Left lung (tissue), 4 donors: ENCODE measurements at regions not wholly inside any gene's neighbourhood (a gene's known extent, or its start where the extent isn't known, plus 50 kb on each side); places are given as distances from the start of the nearest gene placed in this dataset.

ENCODE experiments used
- ATAC-seq: fragments of 200-7000 bp; cut with Tn5 transposase; one replicate; pipeline ENCODE4 v1.9.1; 2020; ENCODE audit warnings: moderate library complexity
- DNase-seq, 4 donors: peaks; one replicate each; pipeline ENCODE4 v3.0.0-alpha.2; 2013 to 2020
- H3K27ac ChIP-seq, 2 donors: fragments of 200-600 bp; sonication (generic) in 1 of 2; one replicate each; pipeline versions ENCODE4 v1.5.0 to v1.8.0; 2020 to 2021
- H3K27me3 ChIP-seq, 2 donors: fragments of 200-600 bp; sonication (generic) in 1 of 2; one replicate each; pipeline versions ENCODE4 v1.5.0 to v1.8.0; 2020 to 2021
- H3K36me3 ChIP-seq, 2 donors: fragments of 200-600 bp; sonication (generic) in 1 of 2; one replicate each; pipeline versions ENCODE4 v1.5.0 to v1.8.0; 2020 to 2021
- H3K4me1 ChIP-seq, 2 donors: fragments of 200-600 bp; one replicate each; pipeline ENCODE4 v1.8.0; 2021
- H3K4me3 ChIP-seq, 2 donors: fragments of 200-600 bp; sonication (generic) in 1 of 2; one replicate each; pipeline versions ENCODE4 v1.5.0 to v1.8.0; 2020 to 2021; ENCODE audit warnings: mild to moderate bottlenecking in 1 of 2
- H3K9me3 ChIP-seq, 2 donors: fragments of 200-600 bp; sonication (generic) in 1 of 2; one replicate each; pipeline versions ENCODE4 v1.5.0 to v1.8.0; 2020 to 2021
- intact Hi-C, 2 donors: fragments of 100-400 bp; cut with DNase I; formaldehyde crosslinking; loops; one replicate each; pipeline versions ENCODE4 v1.11.2 to v1.14.2; 2022
- TF ChIP-seq, protein P1 (sequence below), 2 donors: fragments of 200-600 bp; sonication (generic) in 1 of 2; IDR thresholded peaks; one replicate each; pipeline versions ENCODE4 v1.5.0 to v1.8.0; 2021; ENCODE audit warnings: antibody characterized with exemption in 2 of 2
- donor health status: DM: no; HTN: yes; CAD: no.
- donor health status: DM: no; HTN: no; CAD: no.

DNA sequence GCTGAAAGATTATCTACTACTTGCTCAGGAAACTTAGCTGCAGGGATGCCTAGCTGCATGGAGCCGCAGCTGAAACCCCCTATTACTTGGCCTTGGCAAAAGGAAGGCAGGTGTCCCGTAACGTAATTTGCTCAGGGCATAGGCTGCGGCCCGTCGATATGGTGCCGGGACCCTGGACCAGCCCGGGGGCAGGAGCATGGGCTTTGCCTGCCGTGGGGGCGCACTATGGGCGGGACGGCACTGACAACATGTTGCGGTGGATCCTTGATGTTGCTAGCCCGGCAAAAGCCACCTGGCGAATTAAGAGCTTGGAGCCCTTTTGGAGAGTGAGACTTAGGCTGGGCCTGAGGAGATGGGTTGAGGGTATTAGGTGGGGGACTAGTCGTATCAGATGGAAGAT, 1551.2 kb downstream of the AACS start:
- DNase-seq: no peak
- no peaks in the 10 kb centered on the region for H3K27me3 ChIP-seq
- intact Hi-C loops: no loop called here
- H3K9me3 ChIP-seq: peaks cover 0 to 56% of the 10 kb centered on the region in 2 donors
- no peak overlapping the region for H3K27ac ChIP-seq
- no peak for ATAC-seq
- no peaks in the 10 kb centered on the region for H3K4me1 ChIP-seq
- TF ChIP-seq, protein P1, sequence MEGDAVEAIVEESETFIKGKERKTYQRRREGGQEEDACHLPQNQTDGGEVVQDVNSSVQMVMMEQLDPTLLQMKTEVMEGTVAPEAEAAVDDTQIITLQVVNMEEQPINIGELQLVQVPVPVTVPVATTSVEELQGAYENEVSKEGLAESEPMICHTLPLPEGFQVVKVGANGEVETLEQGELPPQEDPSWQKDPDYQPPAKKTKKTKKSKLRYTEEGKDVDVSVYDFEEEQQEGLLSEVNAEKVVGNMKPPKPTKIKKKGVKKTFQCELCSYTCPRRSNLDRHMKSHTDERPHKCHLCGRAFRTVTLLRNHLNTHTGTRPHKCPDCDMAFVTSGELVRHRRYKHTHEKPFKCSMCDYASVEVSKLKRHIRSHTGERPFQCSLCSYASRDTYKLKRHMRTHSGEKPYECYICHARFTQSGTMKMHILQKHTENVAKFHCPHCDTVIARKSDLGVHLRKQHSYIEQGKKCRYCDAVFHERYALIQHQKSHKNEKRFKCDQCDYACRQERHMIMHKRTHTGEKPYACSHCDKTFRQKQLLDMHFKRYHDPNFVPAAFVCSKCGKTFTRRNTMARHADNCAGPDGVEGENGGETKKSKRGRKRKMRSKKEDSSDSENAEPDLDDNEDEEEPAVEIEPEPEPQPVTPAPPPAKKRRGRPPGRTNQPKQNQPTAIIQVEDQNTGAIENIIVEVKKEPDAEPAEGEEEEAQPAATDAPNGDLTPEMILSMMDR (IDR thresholded peaks at IDR 0.05): no peak
- no peaks in the 10 kb centered on the region for H3K36me3 ChIP-seq
- no peak overlapping the region for H3K4me3 ChIP-seq

DNA sequence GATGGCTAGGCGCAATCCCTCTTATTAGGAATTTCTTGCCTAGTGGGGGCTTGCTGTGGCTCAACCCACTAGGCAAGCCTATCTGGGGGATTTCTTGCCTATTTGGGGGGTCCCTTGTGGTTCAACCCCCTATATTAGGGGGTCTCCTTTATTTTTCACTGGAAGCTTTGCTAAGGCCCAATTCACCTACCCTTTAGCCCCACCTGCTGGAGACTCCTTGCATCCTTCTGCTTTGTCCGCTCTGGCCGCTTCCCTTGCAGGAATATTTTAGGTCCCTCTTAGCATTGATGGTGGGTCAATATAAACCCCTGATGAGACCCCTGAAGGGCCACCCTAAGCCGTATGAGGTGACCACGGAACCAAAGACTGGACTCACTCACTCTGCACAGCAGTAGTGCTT, 1552.1 kb downstream of the AACS start:
- TF ChIP-seq, protein P1 (IDR thresholded peaks at IDR 0.05): peak in 1 of 2 donors; percentile 16
- Histone ChIP-seq H3K27ac (no peak overlapping the region), H3K4me1 (no peaks in the 10 kb centered on the region), H3K4me3 (no peak overlapping the region), H3K9me3 (peaks cover 0 to 50% of the 10 kb centered on the region in 2 donors), H3K36me3 (no peaks in the 10 kb centered on the region), H3K27me3 (no peaks in the 10 kb centered on the region)
- no peak for DNase-seq
- intact Hi-C loops: no loop called here
- ATAC-seq: no peak

DNA sequence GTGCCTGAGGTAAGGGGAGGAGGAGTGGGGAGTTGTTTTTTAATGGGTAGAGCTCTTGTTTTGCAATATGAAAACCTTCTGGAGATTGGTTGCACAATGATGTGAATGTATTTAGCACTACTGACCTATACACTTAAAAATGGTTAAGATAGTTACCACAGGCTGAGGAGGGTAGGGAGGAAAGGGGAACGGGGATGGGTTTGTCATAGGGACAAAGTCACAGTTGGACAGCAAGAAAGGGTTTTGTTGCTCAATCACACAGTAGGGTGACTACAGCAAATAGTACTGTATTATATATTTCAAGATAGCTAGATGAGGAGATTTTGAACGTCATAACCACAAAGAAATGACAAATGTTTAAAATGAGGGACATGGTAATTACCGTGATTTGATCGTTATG, 1562.4 kb downstream of the AACS start:
- Histone ChIP-seq H3K36me3 (no peaks in the 10 kb centered on the region), H3K27ac (no peak overlapping the region), H3K4me1 (no peaks in the 10 kb centered on the region), H3K9me3 (peaks cover 0 to 2% of the 10 kb centered on the region in 2 donors), H3K27me3 (no peaks in the 10 kb centered on the region), H3K4me3 (no peak overlapping the region)
- ATAC-seq: no peak
- TF ChIP-seq, protein P1 (IDR thresholded peaks at IDR 0.05): no peak
- intact Hi-C loops: no loop called here
- DNase-seq: no peak

DNA sequence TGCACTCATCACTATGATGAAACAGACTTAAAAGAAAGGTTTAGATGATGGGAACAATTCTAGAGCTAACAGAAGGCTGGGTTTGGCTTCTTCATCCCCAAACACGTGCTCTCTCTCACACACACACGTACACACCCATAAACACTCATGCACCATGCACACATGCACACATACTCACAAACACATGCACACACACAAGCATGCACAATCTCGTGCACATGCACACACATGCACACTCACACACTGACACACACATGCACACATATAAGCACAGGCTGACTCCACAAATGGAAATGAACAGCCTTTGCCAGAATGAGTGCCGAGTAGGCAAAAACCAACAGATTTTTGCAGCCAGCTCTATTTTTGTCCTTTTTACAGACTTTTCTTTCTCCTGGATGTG, 1571.6 kb downstream of the AACS start:
- H3K4me1 ChIP-seq: no peaks in the 10 kb centered on the region
- H3K4me3 ChIP-seq: no peak overlapping the region
- no peaks in the 10 kb centered on the region for H3K36me3 ChIP-seq
- no peak overlapping the region for H3K27ac ChIP-seq
- DNase-seq (no peak), ATAC-seq (no peak)
- TF ChIP-seq, protein P1 (IDR thresholded peaks at IDR 0.05): no peak
- intact Hi-C loops: no loop called here
- H3K9me3 ChIP-seq: peaks cover 0 to 14% of the 10 kb centered on the region in 2 donors
- no peaks in the 10 kb centered on the region for H3K27me3 ChIP-seq

DNA sequence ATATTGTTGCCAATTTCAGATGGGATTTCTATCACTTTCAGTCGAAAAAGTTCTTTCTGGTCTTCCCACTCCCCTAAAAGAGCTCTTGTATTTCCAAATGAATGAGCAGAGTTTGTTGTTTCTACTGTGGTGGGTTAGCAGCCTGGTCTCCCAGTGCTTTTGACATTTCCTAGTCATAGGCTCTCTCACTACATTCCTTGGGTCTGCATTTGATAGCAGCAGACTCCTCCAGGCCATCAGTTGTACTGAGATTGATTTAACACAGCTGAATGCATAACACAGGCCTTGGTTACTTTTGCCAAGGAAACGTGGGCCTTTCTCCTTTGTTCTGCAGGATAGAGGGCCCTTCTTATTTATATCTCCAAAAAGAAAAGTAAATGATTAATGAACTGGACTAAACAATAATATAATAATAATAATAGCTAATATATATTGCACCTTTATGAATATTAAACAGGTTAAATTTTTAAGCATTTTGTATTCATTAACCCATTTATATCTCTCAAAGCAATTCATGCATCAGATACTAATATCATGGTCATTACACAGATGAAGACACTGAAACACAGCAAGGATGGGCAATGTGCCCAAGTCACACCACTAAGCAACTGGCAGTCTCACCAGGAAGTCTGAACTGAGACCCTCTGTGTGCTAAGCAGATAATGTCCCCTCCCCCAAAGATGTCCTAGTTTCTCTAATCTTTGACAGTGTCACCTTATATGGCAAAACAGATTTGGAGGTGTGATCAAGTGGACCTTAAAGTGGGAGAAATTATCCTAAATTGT, 1579.2 kb downstream of the AACS start:
- H3K36me3 ChIP-seq: no peaks in the 10 kb centered on the region
- no peak overlapping the region for H3K27ac ChIP-seq
- H3K27me3 ChIP-seq: no peaks in the 10 kb centered on the region
- ATAC-seq: no peak
- no peak overlapping the region for H3K4me3 ChIP-seq
- peaks cover 0 to 18% of the 10 kb centered on the region in 2 donors for H3K9me3 ChIP-seq
- DNase-seq: no peak
- TF ChIP-seq, protein P1 (IDR thresholded peaks at IDR 0.05): no peak
- intact Hi-C loops: no loop called here
- no peaks in the 10 kb centered on the region for H3K4me1 ChIP-seq
